ENCODE measurements at regions not wholly inside any gene's neighbourhood (a gene's known extent, or its start where the extent isn't known, plus 50 kb on each side); places are given as distances from the start of the nearest gene placed in this dataset.
"Not testable (repeated sequence)": the region's sequence is repeated elsewhere in the genome, so short reads cannot be mapped to it uniquely, and the experiment has no call there.

GRCh38 chr3:125695688-125696087 is 100.4 kb upstream of the OSBPL11 start:
- TF ChIP-seq POLR2AphosphoS5 (IDR thresholded peaks at IDR 0.05; ENCODE audit: low read depth, low read length) (no peak), POLR2A (IDR thresholded peaks at IDR 0.05; ENCODE audit: low read depth, low read length) (no peak), SPI1 (IDR thresholded peaks at IDR 0.05; ENCODE audit: low read depth, low read length) (no peak), POU2F2 (IDR thresholded peaks at IDR 0.05; ENCODE audit: low read depth, low read length) (no peak), TAF1 (IDR thresholded peaks at IDR 0.05; ENCODE audit: low read depth, low read length) (no peak), PAX5 (IDR thresholded peaks at IDR 0.05; ENCODE audit: insufficient read depth, low read length, severe bottlenecking) (no peak)
- FAIRE-seq (no peak), DNase-seq (ENCODE audit: insufficient read length, low spot score) (no peak)

GRCh38 chr3:125697126-125697525 is 101.8 kb upstream of the OSBPL11 start:
- not testable (repeated sequence) for DNase-seq (ENCODE audit: insufficient read length, low spot score); FAIRE-seq

- FAIRE-seq; DNase-seq (ENCODE audit: insufficient read length, low spot score): not testable (repeated sequence)
Observed at GRCh38 chr3:125697979-125698640, 102.8 kb upstream of the OSBPL11 start.

GRCh38 chr3:125715651-125716050 is 120.4 kb upstream of the OSBPL11 start:
- no peak for DNase-seq (ENCODE audit: insufficient read length, low spot score)
- no peak for TF ChIP-seq POLR2A (IDR thresholded peaks at IDR 0.05; ENCODE audit: low read depth, low read length)
- TF ChIP-seq POU2F2 (IDR thresholded peaks at IDR 0.05; ENCODE audit: low read depth, low read length), result no peak
- TF ChIP-seq PAX5 (IDR thresholded peaks at IDR 0.05; ENCODE audit: insufficient read depth, low read length, severe bottlenecking), result no peak
- no peak for TF ChIP-seq POLR2AphosphoS5 (IDR thresholded peaks at IDR 0.05; ENCODE audit: low read depth, low read length)
- TF ChIP-seq TAF1 (IDR thresholded peaks at IDR 0.05; ENCODE audit: low read depth, low read length), result no peak
- TF ChIP-seq SPI1 (IDR thresholded peaks at IDR 0.05; ENCODE audit: low read depth, low read length), result no peak
- no peak for FAIRE-seq

- not testable (repeated sequence) for DNase-seq (ENCODE audit: insufficient read length, low spot score); FAIRE-seq
Observed at GRCh38 chr3:125732151-125732550, 136.9 kb upstream of the OSBPL11 start.

GRCh38 chr3:125741991-125742718 is 146.9 kb upstream of the OSBPL11 start:
- FAIRE-seq; DNase-seq (ENCODE audit: insufficient read length, low spot score): not testable (repeated sequence)

- peak; percentile 36 for DNase-seq (ENCODE audit: insufficient read length, low spot score)
- FAIRE-seq, result peak; percentile 75
Observed at GRCh38 chr3:125742845-125743244, 147.5 kb upstream of the OSBPL11 start.

- FAIRE-seq; DNase-seq (ENCODE audit: insufficient read length, low spot score): not testable (repeated sequence)
Observed at GRCh38 chr3:125757050-125757449, 161.8 kb upstream of the OSBPL11 start.

- FAIRE-seq, result not testable (repeated sequence)
Observed at GRCh38 chr3:125758641-125759130, 163.4 kb upstream of the OSBPL11 start.

GRCh38 chr3:125762601-125763000 is 167.3 kb upstream of the OSBPL11 start:
- DNase-seq (ENCODE audit: insufficient read length, low spot score); FAIRE-seq: not testable (repeated sequence)

More at GRCh38 chr3:125758641-125759130, 163.4 kb upstream of the OSBPL11 start:
- DNase-seq (ENCODE audit: insufficient read length, low spot score), result not testable (repeated sequence)

GRCh38 chr3:125766285-125766826 is 171.1 kb upstream of the OSBPL11 start:
- FAIRE-seq (peak; percentile 13), DNase-seq (ENCODE audit: insufficient read length, low spot score) (peak; percentile 53)

GRCh38 chr3:125766931-125767330 is 171.6 kb upstream of the OSBPL11 start:
- not testable (repeated sequence) for DNase-seq (ENCODE audit: insufficient read length, low spot score); FAIRE-seq

- no peak for DNase-seq (ENCODE audit: insufficient read length, low spot score)
- TF ChIP-seq PAX5 (IDR thresholded peaks at IDR 0.05; ENCODE audit: insufficient read depth, low read length, severe bottlenecking), result no peak
- TF ChIP-seq SPI1 (IDR thresholded peaks at IDR 0.05; ENCODE audit: low read depth, low read length), result no peak
- TF ChIP-seq POLR2A (IDR thresholded peaks at IDR 0.05; ENCODE audit: low read depth, low read length), result no peak
- no peak for TF ChIP-seq TAF1 (IDR thresholded peaks at IDR 0.05; ENCODE audit: low read depth, low read length)
- no peak for TF ChIP-seq POLR2AphosphoS5 (IDR thresholded peaks at IDR 0.05; ENCODE audit: low read depth, low read length)
- TF ChIP-seq POU2F2 (IDR thresholded peaks at IDR 0.05; ENCODE audit: low read depth, low read length), result no peak
- FAIRE-seq, result no peak
Observed at GRCh38 chr3:125767641-125768040, 172.3 kb upstream of the OSBPL11 start.

GRCh38 chr3:125768821-125769220 is 173.5 kb upstream of the OSBPL11 start:
- not testable (repeated sequence) for DNase-seq (ENCODE audit: insufficient read length, low spot score); FAIRE-seq

GRCh38 chr3:125771506-125771905 is 176.2 kb upstream of the OSBPL11 start:
- FAIRE-seq; DNase-seq (ENCODE audit: insufficient read length, low spot score): not testable (repeated sequence)

GRCh38 chr3:125774433-125775034 is 179.2 kb upstream of the OSBPL11 start:
- not testable (repeated sequence) for FAIRE-seq; DNase-seq (ENCODE audit: insufficient read length, low spot score)

- FAIRE-seq, result not testable (repeated sequence)
Observed at GRCh38 chr3:125775106-125775505, 179.8 kb upstream of the OSBPL11 start.

More at GRCh38 chr3:125775106-125775505, 179.8 kb upstream of the OSBPL11 start:
- DNase-seq (ENCODE audit: insufficient read length, low spot score), result not testable (repeated sequence)
